Skeletal muscle satellite cell (primary cell): ENCODE measurements at regions not wholly inside any gene's neighbourhood (a gene's known extent, or its start where the extent isn't known, plus 50 kb on each side); places are given as distances from the start of the nearest gene placed in this dataset.

Source experiments
- H3K27me3 ChIP-seq: 2 replicates; pipeline ENCODE4 v1.7.0; 2013; ENCODE audit warnings: low read length; ENCODE audit not compliant: control insufficient read depth, insufficient read depth
- H3K36me3 ChIP-seq: 2 replicates; pipeline ENCODE4 v1.7.0; 2013; ENCODE audit warnings: mild to moderate bottlenecking, control low read depth, low read length; ENCODE audit not compliant: insufficient read depth
- H3K4me1 ChIP-seq: 2 replicates; pipeline ENCODE4 v1.7.0; 2013; ENCODE audit warnings: low read length; ENCODE audit not compliant: control insufficient read depth, insufficient read depth
- H3K4me2 ChIP-seq: 2 replicates; pipeline ENCODE4 v1.7.0; 2013; ENCODE audit warnings: mild to moderate bottlenecking, low read length
- H3K4me3 ChIP-seq: 2 replicates; pipeline ENCODE4 v1.7.0; 2013; ENCODE audit warnings: low read length
- H3K9ac ChIP-seq: 2 replicates; pipeline ENCODE4 v1.7.0; 2013; ENCODE audit warnings: mild to moderate bottlenecking, low read depth, low read length, moderate library complexity
- H3K9me3 ChIP-seq: replicated peaks from 2 replicates; pipeline ENCODE4 v1.7.0; 2013; ENCODE audit warnings: mild to moderate bottlenecking, control low read depth, low read length

DNA sequence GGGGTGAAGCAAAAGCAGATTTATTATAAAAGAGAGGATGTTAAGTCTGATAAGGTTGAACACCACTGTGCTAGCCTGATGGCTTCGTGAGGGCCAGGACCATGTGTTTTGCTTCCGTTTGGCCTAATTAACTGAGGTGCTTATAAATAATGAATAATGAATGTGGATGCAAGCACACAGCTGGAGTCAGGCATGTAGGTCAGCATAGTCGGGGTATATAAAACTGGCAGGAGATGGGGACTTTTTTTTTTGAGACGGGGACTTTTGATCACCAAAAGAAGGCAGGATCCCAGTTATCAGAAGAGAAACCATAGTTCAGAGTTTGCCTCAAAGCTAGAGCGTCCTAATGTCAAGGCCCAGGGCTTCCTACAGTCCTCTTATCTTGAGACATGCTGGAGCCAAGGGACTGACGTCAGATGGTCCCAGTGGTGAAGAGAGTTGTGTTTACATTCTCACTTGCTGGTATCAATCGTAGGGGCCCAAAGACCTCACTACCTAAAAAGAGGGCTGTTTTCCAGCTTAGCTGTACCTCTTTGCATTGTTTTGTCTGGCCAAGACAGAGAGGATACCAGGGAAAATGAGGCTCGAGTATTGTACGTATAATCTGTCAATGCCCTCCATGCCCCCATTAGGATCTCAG is 50.4 kb downstream of the RTL9 start:
- H3K36me3 ChIP-seq: no peaks in the 10 kb centered on the region
- peaks cover 26% of the 10 kb centered on the region for H3K4me1 ChIP-seq
- H3K4me3 ChIP-seq: no peak overlapping the region
- peaks cover 3% of the 10 kb centered on the region for H3K27me3 ChIP-seq
- no peaks in the 10 kb centered on the region for H3K9me3 ChIP-seq
- H3K9ac ChIP-seq: no peak overlapping the region
- no peak overlapping the region for H3K4me2 ChIP-seq

DNA sequence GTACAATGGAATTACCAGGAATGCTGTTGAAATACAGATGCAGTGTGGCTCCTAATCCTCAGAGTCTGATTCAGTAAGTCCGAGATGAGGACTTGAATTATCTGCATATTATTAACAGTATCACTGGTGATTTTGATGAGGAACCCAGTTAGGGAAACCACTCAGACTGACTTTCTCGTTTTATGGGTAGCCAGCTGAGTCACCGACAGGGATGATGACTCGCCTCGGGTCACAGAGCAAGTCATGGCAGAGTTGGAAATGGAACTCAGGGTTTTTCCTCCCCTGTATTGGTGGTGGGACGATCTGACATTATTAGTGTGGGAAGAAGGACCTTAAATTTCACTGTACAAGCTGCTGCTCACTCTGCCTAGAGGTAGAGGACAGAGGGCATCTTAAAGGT is 51.3 kb downstream of the RTL9 start:
- Histone ChIP-seq H3K4me2 (peak overlapping the region; percentile 9), H3K9me3 (no peaks in the 10 kb centered on the region)

DNA sequence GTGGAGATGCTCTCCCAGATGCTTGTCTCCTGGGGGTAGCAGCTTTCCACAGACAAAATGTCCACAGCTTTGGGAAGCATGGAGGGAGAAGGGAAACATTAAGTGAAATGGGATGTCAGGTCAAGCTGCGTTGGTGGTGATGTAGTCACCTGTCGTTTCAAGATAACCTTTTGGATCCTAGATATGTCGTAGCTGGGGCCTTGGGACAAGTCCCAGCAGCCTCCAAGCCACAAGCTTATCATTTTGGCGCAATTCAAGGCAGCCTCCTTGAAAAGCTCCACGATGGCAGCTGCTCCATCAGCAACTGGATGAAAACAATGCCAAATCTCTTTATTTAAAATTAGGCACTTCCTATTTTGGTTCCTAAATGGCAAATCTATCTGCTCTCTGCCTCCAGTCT is 52.0 kb downstream of the RTL9 start:
- Histone ChIP-seq H3K9ac (no peak overlapping the region), H3K36me3 (no peaks in the 10 kb centered on the region), H3K4me3 (no peak overlapping the region)

More for the DNA sequence above, 51.3 kb downstream of the RTL9 start:
- peaks cover 3% of the 10 kb centered on the region for H3K27me3 ChIP-seq
- H3K36me3 ChIP-seq: no peaks in the 10 kb centered on the region
- peaks cover 30% of the 10 kb centered on the region for H3K4me1 ChIP-seq
- H3K9ac ChIP-seq: no peak overlapping the region
- H3K4me3 ChIP-seq: no peak overlapping the region

DNA sequence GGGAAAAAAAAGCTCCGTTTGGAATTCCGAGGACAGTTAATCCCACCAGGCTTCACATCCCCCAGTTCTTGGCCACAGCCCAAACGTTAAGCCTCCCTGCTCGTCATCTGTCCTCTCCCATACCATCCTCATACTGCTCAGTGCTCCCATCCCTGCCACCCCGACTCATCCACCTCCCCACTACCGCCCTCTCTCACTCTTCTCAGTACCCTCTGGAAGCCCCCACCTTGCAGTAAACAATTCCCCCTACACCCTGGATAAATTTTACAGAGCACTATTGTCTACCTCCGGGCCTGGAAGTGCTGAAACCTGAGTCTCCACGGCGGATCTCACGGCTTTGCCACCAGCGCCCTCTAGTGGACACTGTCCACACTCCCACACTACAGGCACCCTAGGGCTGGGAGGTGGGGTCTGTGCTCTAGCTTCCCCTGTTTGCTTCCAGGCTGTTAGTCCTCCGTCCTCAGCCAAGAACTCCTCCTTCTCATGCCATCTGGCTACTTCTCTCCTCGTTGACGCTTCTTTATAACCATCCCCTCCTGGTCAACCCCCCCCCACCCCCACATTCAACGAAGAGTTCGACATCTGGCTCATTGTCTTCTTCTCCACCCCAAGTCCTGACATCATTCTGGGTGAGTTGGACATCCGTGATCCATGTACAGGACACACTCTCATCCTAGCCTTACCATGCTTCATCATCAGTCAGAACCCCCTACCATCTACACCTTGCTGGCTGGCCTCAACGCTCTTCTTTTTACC is 54.5 kb downstream of the RTL9 start:
- Histone ChIP-seq H3K9ac (peak overlapping the region; percentile 8), H3K4me2 (peak overlapping the region; percentile 67), H3K4me3 (peak overlapping the region; percentile 35), H3K9me3 (no peaks in the 10 kb centered on the region), H3K4me1 (peaks cover 42% of the 10 kb centered on the region), H3K27me3 (no peaks in the 10 kb centered on the region), H3K36me3 (no peaks in the 10 kb centered on the region)

More for the DNA sequence above, 52.0 kb downstream of the RTL9 start:
- no peaks in the 10 kb centered on the region for H3K9me3 ChIP-seq
- peaks cover 37% of the 10 kb centered on the region for H3K4me1 ChIP-seq
- H3K27me3 ChIP-seq: peaks cover 3% of the 10 kb centered on the region
- H3K4me2 ChIP-seq: no peak overlapping the region

DNA sequence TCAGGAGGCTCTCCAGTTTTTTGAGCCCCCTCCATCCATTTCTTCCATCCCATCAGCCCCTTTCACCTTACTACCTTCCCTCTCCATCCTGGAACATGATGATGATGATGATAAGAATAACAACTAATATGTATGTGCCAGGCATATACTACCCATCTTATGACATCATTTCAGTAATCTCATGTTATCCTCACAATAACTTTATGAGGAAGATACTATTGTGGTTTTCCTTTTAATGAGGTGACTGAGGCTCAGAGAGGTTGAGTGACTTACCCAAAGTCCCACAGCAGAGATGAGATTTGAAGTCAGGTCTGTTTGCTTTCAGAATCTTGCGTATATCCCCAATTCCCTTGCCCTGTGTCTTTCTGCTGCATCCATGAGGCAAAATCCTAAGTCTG is 55.1 kb downstream of the RTL9 start:
- Histone ChIP-seq H3K36me3 (no peaks in the 10 kb centered on the region), H3K4me1 (peaks cover 46% of the 10 kb centered on the region), H3K4me2 (no peak overlapping the region), H3K4me3 (no peak overlapping the region), H3K9me3 (no peaks in the 10 kb centered on the region), H3K9ac (no peak overlapping the region), H3K27me3 (no peaks in the 10 kb centered on the region)

DNA sequence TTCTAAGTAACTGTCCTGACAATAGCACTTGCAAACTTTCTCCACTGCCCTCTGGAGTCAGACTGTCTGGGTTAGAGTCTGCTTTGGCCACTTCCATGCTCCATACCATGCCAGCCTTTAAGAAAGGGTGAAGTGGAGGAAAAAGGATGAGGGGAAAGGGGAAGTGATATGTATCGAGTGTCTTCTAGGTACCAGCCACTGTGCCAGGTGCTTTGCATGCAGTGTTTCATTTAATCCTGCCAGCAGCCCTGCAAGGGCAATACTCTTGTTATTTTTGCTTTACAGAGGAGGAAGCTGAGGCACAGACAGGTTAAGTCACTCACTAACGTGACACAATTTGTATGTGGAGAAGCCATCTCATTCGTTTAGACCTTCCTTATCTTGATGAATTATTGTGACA is 55.6 kb downstream of the RTL9 start:
- Histone ChIP-seq H3K4me1 (peaks cover 51% of the 10 kb centered on the region), H3K9me3 (no peaks in the 10 kb centered on the region), H3K27me3 (no peaks in the 10 kb centered on the region), H3K9ac (no peak overlapping the region), H3K36me3 (no peaks in the 10 kb centered on the region), H3K4me3 (no peak overlapping the region), H3K4me2 (no peak overlapping the region)

DNA sequence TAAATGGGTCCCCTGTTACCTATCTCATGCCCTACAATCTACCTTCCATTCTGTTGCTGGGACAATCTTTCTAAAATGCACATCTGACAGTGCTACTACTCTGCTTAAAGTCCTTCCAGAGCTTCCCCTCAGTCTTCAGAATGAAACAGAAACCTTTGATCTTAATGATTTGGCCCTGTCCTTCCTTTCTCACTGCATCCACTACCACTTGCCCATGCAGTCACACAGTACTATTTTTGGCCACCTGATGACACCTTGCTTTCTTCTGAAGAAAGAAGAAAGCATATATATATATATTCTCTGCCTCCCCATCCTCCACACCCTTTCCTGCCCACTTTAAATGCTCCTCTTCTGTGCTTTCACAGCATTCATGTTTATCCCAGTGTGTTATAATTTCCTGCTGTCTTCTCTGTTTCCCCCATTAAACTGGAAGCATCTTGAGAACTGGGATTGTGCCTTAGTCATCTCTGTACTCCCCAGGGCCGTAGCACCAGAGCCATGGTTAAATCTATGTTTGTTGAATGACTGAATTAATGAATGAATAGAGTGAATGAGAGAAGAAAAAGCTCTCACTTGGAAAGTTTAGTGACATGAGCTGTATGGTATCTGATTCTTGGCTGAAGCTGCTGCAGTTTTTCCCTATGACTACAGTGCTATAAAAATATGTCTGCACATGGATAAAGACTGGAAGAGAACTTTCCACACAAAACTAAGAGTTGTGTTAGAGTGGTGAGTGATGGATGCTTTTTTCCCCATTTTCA is 56.2 kb downstream of the RTL9 start:
- H3K4me1 ChIP-seq: peaks cover 45% of the 10 kb centered on the region
- H3K9me3 ChIP-seq: no peaks in the 10 kb centered on the region
- peak overlapping the region; percentile 34 for H3K4me2 ChIP-seq
- H3K36me3 ChIP-seq: no peaks in the 10 kb centered on the region
- peaks cover 2% of the 10 kb centered on the region for H3K27me3 ChIP-seq
- no peak overlapping the region for H3K4me3 ChIP-seq
- no peak overlapping the region for H3K9ac ChIP-seq

DNA sequence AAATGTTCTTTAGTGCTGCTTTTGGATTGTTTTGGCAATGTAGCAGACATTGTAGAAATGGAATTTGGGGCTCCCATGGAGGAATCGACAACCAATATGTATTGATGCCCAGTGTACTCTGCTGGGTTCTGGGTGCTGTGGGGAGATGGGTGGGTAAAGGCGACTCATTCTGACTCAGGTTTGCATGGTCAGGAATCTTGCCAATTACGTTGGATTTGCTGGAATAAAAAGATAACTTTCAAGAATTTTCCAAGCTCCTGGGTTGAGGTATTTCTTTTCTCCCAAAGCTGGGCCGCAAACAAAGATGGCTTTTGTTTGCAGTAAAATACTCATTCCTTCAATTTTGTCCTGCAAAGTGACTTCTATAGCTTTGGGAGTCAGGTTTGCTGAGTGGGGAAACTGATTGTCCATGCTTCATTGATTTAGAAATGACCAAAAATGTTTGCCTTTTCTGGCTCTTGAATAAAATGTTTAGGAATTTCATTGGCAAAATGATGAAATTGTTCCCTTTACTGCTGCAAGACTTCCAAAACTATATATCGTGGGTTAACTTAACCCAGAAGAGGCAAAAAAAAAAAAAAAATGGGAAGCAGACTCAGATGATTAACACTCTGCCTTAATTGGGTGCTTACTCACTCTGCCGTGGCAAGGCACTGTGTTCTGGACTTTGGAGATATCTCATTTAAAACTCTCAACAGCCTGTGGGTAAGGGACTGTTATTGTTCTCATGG is 57.0 kb downstream of the RTL9 start:
- peaks cover 10% of the 10 kb centered on the region for H3K27me3 ChIP-seq
- peak overlapping the region; percentile 34 for H3K4me2 ChIP-seq
- peaks cover 38% of the 10 kb centered on the region for H3K4me1 ChIP-seq
- no peaks in the 10 kb centered on the region for H3K36me3 ChIP-seq
- peak overlapping the region; percentile 6 for H3K9ac ChIP-seq
- H3K9me3 ChIP-seq: no peaks in the 10 kb centered on the region
- H3K4me3 ChIP-seq: no peak overlapping the region

DNA sequence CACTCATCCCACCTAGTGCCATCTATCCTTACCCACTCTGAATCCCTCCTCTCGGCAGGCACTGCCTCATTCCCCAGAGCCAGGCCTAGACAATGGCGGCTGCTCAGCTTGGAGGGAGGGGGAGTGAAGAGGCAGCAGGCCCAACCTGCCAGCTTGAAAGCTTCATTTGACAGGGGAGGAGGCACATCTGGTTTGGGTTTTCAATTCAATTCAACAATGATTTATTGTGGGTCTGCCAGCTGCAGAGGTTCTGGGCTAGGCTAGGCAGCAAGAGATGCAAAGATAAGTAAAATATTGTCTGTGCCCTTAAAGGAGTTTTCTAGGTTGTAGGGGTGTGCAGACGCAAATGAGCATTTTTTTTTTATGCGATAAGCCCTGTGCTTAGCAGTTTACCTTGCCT is 58.5 kb downstream of the RTL9 start:
- Histone ChIP-seq H3K4me1 (peaks cover 38% of the 10 kb centered on the region), H3K4me2 (no peak overlapping the region), H3K4me3 (no peak overlapping the region), H3K9me3 (no peaks in the 10 kb centered on the region), H3K27me3 (peaks cover 24% of the 10 kb centered on the region), H3K9ac (no peak overlapping the region), H3K36me3 (no peaks in the 10 kb centered on the region)

DNA sequence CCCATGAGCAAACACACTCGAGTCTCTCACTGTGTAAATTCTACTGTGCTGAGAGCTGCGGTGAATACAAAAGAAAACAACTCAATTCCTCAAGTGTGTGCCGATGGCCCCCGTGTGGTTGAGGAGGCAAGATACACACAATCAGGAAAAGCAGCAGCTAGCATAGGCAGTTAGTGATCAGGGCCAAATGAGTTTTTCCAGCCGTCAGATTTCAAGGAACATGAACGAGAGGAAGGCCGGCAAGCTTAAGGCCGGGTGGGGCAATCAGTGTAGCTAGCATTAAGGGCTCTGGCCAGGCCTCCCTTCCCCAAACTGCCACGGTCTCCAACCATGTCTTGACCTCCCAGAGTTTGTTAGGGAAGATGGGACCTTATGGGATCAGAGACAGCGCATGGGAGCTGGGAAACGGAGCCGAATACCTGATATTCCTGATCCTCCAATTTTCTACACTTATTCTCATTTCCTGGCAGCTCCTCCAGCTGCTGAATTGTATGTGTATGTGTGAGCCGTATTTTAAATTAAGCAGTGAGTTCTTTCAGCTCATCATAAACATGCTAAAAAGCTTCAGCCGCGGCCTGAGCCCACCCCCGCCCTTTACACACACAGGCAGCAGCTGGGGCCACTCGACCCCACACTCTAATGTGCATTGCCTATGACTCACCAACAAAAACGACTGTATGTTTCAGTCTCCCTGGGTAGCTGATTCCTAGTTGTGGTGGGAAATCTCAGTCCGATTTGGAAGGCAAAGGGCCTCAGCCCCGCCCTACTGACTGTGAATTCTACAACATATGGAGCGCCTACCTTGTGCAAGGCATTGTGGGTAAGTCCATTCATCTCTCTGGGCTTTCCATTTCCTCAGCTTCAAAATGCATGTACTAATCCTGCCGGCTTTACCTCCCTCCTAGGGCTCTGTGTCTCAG is 59.9 kb downstream of the RTL9 start:
- Histone ChIP-seq H3K27me3 (peaks cover 30% of the 10 kb centered on the region), H3K9me3 (no peaks in the 10 kb centered on the region), H3K9ac (no peak overlapping the region), H3K4me1 (peaks cover 33% of the 10 kb centered on the region), H3K4me2 (peak overlapping the region; percentile 31), H3K36me3 (no peaks in the 10 kb centered on the region), H3K4me3 (no peak overlapping the region)
